H1 (cell line): ENCODE measurements at regions not wholly inside any gene's neighbourhood (a gene's known extent, or its start where the extent isn't known, plus 50 kb on each side); places are given as distances from the start of the nearest gene placed in this dataset.

ENCODE experiments used
- CTCF ChIA-PET: fragments of 300-600 bp; sonication (Branson Sonifier 250); formaldehyde crosslinking; loops from one replicate; lab custom pipeline; 2021; ENCODE audit not compliant: partially characterized antibody; lab: Charles Lee
- POLR2A ChIA-PET: fragments of 300-600 bp; sonication (Branson Sonifier 250); formaldehyde crosslinking; loops from one replicate; lab custom pipeline; 2021; ENCODE audit warnings: inconsistent platforms; ENCODE audit not compliant: partially characterized antibody; lab: Charles Lee
- DNase-seq, 2 experiments: peaks; one replicate each; pipeline versions ENCODE4 v3.0.0 to v3.0.0-alpha.2; 2010 to 2022; ENCODE audit warnings: low spot score in 2 of 2, low read depth in 1 of 2, mixed read lengths in 1 of 2
- FAIRE-seq: peaks from 2 replicates; lab custom pipeline; 2011; peaks lifted over from hg19 to GRCh38; lab: Jason Lieb, UNC
- H2AFZ ChIP-seq: 2 replicates; pipeline ENCODE4 v1.8.1; 2012; ENCODE audit warnings: low read length, inconsistent platforms
- H2AK5ac ChIP-seq: 2 replicates; pipeline ENCODE4 v1.6.1; 2013; ENCODE audit warnings: low read depth, low read length
- H2BK120ac ChIP-seq: replicated peaks from 2 replicates; pipeline ENCODE3; 2013; ENCODE audit warnings: low read depth, low read length, inconsistent platforms
- H2BK12ac ChIP-seq: 2 replicates; pipeline ENCODE4 v1.6.1; 2013; ENCODE audit warnings: low read depth, low read length
- H2BK15ac ChIP-seq: 2 replicates; pipeline ENCODE4 v1.6.1; 2013; ENCODE audit warnings: low read length
- H2BK20ac ChIP-seq: 2 replicates; pipeline ENCODE4 v1.6.1; 2013; ENCODE audit warnings: low read length
- H2BK5ac ChIP-seq: 2 replicates; pipeline ENCODE4 v1.6.1; 2013; ENCODE audit warnings: low read depth, low read length
- H3K14ac ChIP-seq: 2 replicates; pipeline ENCODE4 v1.6.1; 2013; ENCODE audit warnings: inconsistent platforms; ENCODE audit not compliant: insufficient read length
- H3K18ac ChIP-seq: 2 replicates; pipeline ENCODE4 v1.6.1; 2013; ENCODE audit warnings: low read length; ENCODE audit errors: extremely low read depth
- H3K23ac ChIP-seq: 2 replicates; pipeline ENCODE4 v1.6.1; 2013; ENCODE audit warnings: inconsistent platforms; ENCODE audit not compliant: insufficient read length
- H3K23me2 ChIP-seq: 2 replicates; pipeline ENCODE4 v1.6.1; 2013; ENCODE audit warnings: low read depth, low read length
- H3K27ac ChIP-seq: 2 replicates; pipeline ENCODE4 v1.6.1; 2011; ENCODE audit warnings: low read depth, low read length, inconsistent platforms
- H3K27me3 ChIP-seq, 4 experiments: replicated peaks in 1 of 4; 1 replicate in 1 of 4; 2 replicates in 3 of 4; pipeline versions ENCODE4 v1.6.1 to v1.8.1; 2011 to 2013; ENCODE audit warnings: low read length in 3 of 4, mild to moderate bottlenecking in 3 of 4, inconsistent platforms in 2 of 4, mixed read lengths in 2 of 4, moderate library complexity in 1 of 4; ENCODE audit not compliant: control insufficient read depth in 3 of 4, insufficient read depth in 3 of 4; ENCODE audit errors: extremely low read depth in 1 of 4
- H3K36me3 ChIP-seq, 4 experiments: 2 replicates each; pipeline versions ENCODE4 v1.6.1 to v1.8.1; 2011 to 2013; ENCODE audit warnings: mild to moderate bottlenecking in 4 of 4, low read length in 3 of 4, moderate library complexity in 2 of 4, control low read depth in 1 of 4, inconsistent platforms in 1 of 4; ENCODE audit not compliant: insufficient read depth in 4 of 4, control insufficient read depth in 2 of 4
- H3K4ac ChIP-seq: replicated peaks from 2 replicates; pipeline ENCODE3; 2013; ENCODE audit warnings: low read length, low read depth, mixed read lengths, inconsistent platforms; ENCODE audit not compliant: insufficient read length
- H3K4me1 ChIP-seq, 4 experiments: replicated peaks in 1 of 4; 1 replicate in 1 of 4; 2 replicates in 3 of 4; pipeline versions ENCODE4 v1.6.1 to v1.8.1; 2011 to 2013; ENCODE audit warnings: low read length in 3 of 4, inconsistent platforms in 2 of 4, mixed read lengths in 1 of 4; ENCODE audit not compliant: insufficient read depth in 4 of 4, control insufficient read depth in 3 of 4
- H3K4me2 ChIP-seq, 2 experiments: 2 replicates each; pipeline versions ENCODE4 v1.6.1 to v1.8.1; 2011 to 2013; ENCODE audit warnings: low read depth in 2 of 2, low read length in 2 of 2, control low read depth in 1 of 2, inconsistent platforms in 1 of 2, mild to moderate bottlenecking in 1 of 2; ENCODE audit not compliant: insufficient read depth in 1 of 2
- H3K4me3 ChIP-seq, 4 experiments: fragments of 200-600, 300-600 bp in 1 of 4; sonication (generic), shearing (Covaris generic), sonication (Bioruptor Twin) in 1 of 4; 2 replicates each; pipeline versions ENCODE4 v1.5.1 to v1.8.1; 2011 to 2016; ENCODE audit warnings: low read length in 4 of 4, low read depth in 3 of 4, control low read depth in 2 of 4, inconsistent platforms in 2 of 4, mild to moderate bottlenecking in 2 of 4, mixed read lengths in 1 of 4, moderate library complexity in 1 of 4; ENCODE audit not compliant: insufficient read depth in 2 of 4; ENCODE audit errors: extremely low read depth in 1 of 4
- H3K56ac ChIP-seq: replicated peaks from 2 replicates; pipeline ENCODE3; 2013; ENCODE audit warnings: low read depth, mild to moderate bottlenecking, mixed read lengths, low read length, inconsistent platforms; ENCODE audit not compliant: insufficient read length
- H3K79me1 ChIP-seq: 2 replicates; pipeline ENCODE4 v1.6.1; 2013; ENCODE audit warnings: low read depth, low read length, control low read depth
- H3K79me2 ChIP-seq, 2 experiments: 2 replicates each; pipeline versions ENCODE4 v1.6.1 to v1.8.1; 2012 to 2013; ENCODE audit warnings: low read length in 2 of 2, mild to moderate bottlenecking in 2 of 2, inconsistent platforms in 1 of 2; ENCODE audit not compliant: insufficient read depth in 2 of 2, control insufficient read depth in 1 of 2
- H3K9ac ChIP-seq, 4 experiments: replicated peaks in 1 of 4; 1 replicate in 1 of 4; 2 replicates in 3 of 4; pipeline versions ENCODE4 v1.6.1 to v1.8.1; 2011 to 2013; ENCODE audit warnings: low read depth in 3 of 4, low read length in 3 of 4, control low read depth in 2 of 4, mild to moderate bottlenecking in 2 of 4, moderate library complexity in 2 of 4, inconsistent platforms in 1 of 4; ENCODE audit errors: extremely low read depth in 1 of 4
- H3K9me3 ChIP-seq, 2 experiments: 2 replicates each; pipeline versions ENCODE4 v1.6.1 to v1.8.1; 2012 to 2013; ENCODE audit warnings: mild to moderate bottlenecking in 2 of 2, moderate library complexity in 2 of 2, control low read depth in 1 of 2, inconsistent platforms in 1 of 2, low read depth in 1 of 2, low read length in 1 of 2, mixed read lengths in 1 of 2; ENCODE audit not compliant: insufficient read depth in 2 of 2
- H4K20me1 ChIP-seq, 2 experiments: replicated peaks in 1 of 2; 2 replicates each; pipeline versions ENCODE3 to v1.8.1; 2011 to 2013; ENCODE audit warnings: inconsistent platforms in 2 of 2, low read length in 2 of 2, mild to moderate bottlenecking in 1 of 2; ENCODE audit not compliant: insufficient read depth in 2 of 2, control insufficient read depth in 1 of 2
- H4K5ac ChIP-seq: 2 replicates; pipeline ENCODE4 v1.6.1; 2013; ENCODE audit warnings: low read length, low read depth, mixed read lengths, inconsistent platforms; ENCODE audit not compliant: insufficient read length
- H4K8ac ChIP-seq: 2 replicates; pipeline ENCODE4 v1.8.0; 2013; ENCODE audit warnings: mild to moderate bottlenecking, moderate library complexity, low read length, inconsistent platforms; ENCODE audit not compliant: insufficient read depth; ENCODE audit errors: extremely low read depth
- H4K91ac ChIP-seq: replicated peaks from 2 replicates; pipeline ENCODE3; 2013; ENCODE audit warnings: low read length, mixed read lengths, inconsistent platforms; ENCODE audit not compliant: insufficient read length
- BCL11A ChIP-seq, 2 experiments: IDR thresholded peaks; one replicate each; pipeline ENCODE4 v1.6.1; 2011; ENCODE audit warnings: low read depth in 2 of 2, low read length in 2 of 2, mild to moderate bottlenecking in 2 of 2
- RFX5 ChIP-seq: IDR thresholded peaks from 2 replicates; pipeline ENCODE4 v1.6.1; 2011; ENCODE audit warnings: low read depth, low read length, improper control_type of control experiment, borderline replicate concordance
- RNF2 ChIP-seq: fragments of 200-900, 300-1000 bp; sonication (generic); IDR thresholded peaks from 2 replicates; pipeline ENCODE4 v1.7.1; 2016; ENCODE audit warnings: borderline replicate concordance, low read depth, mild to moderate bottlenecking, antibody characterized with exemption, low read length; ENCODE audit not compliant: poor library complexity, severe bottlenecking; ENCODE audit errors: missing control alignments
- WGBS, 2 experiments: shearing (Covaris generic) in 1 of 2; methylation state at CpG; one replicate each; pipeline versions ENCODE4 v1.1.6 to v1.1.7; 2013 to 2015; ENCODE audit warnings: low lambda C conversion rate in 2 of 2, mixed read lengths in 2 of 2, inconsistent platforms in 1 of 2, low coverage in 1 of 2, missing lambda C conversion rate in 1 of 2; ENCODE audit not compliant: insufficient replicate concordance in 2 of 2, insufficient coverage in 1 of 2, insufficient read length in 1 of 2; ENCODE audit errors: extremely low coverage in 1 of 2, missing lambda C conversion rate in 1 of 2; 5-methylcytosine and 5-hydroxymethylcytosine counted together

DNA sequence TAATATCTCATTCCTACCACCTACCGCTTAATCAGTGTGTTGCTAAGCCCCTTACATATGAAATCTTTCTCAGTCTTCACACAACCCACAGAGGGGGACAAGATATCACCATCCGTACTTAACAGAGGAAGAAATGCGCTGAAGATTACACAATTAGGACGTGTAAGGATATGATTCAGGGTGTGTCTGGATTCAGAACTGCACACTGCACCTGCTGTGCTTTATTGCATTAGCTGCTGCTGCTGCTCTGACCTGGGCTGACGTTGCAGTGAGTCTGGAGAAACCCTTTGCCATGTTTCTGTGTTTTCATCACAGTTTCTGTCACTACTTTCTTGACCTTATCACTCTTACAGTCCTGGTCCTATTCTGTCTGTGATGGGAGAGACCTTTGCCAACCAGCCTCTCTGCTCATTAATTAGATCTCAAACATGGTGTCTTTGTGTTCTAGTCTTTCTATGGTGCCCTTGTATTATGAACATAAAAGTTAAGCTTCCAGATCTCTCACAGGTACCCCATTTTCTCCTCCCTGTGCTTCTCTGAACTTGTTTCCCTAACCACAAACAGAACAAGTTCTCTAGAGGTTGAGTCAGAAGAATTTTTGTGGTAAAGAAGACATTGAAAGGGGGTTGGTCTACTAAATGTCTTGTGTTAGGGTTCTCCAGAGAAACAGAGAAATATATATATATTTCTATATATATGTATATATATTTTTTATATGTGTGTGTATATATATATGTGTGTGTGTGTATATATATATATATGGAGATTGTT lies 92.9 kb upstream of the CYP1B1 start:
- CTCF ChIA-PET: no interaction called here
- no peak for FAIRE-seq

More for the DNA sequence above, 92.9 kb upstream of the CYP1B1 start:
- Histone ChIP-seq H3K4me1 (peaks cover 0 to 4% (median under 1%) of the 10 kb centered on the region in 4 experiments; a peak in 1 of 7 replicates), H4K8ac (no peak overlapping the region), H3K14ac (no peak overlapping the region), H4K5ac (no peak overlapping the region), H4K91ac (no peak overlapping the region), H3K27me3 (peaks cover 0 to 1% (median 0%) of the 10 kb centered on the region in 4 experiments; a peak in 1 of 7 replicates), H2BK12ac (no peak overlapping the region), H2BK15ac (no peak overlapping the region), H3K27ac (no peak overlapping the region), H3K56ac (no peak overlapping the region), H3K4ac (no peak overlapping the region), H3K9ac (no peak overlapping the region), H3K23me2 (no peaks in the 10 kb centered on the region), H4K20me1 (no peaks in the 10 kb centered on the region), H3K4me2 (no peak overlapping the region), H2AK5ac (no peak overlapping the region), H3K79me2 (no peaks in the 10 kb centered on the region), H2BK120ac (no peak overlapping the region), H2BK5ac (no peak overlapping the region), H2BK20ac (no peak overlapping the region), H3K18ac (no peak overlapping the region), H3K36me3 (no peaks in the 10 kb centered on the region), H3K9me3 (no peaks in the 10 kb centered on the region), H2AFZ (no peak overlapping the region), H3K23ac (no peak overlapping the region), H3K79me1 (no peaks in the 10 kb centered on the region), H3K4me3 (no peak overlapping the region)
- POLR2A ChIA-PET: no interaction called here
- TF ChIP-seq BCL11A (IDR thresholded peaks at IDR 0.05; ENCODE audit: low read depth in 2 of 2, low read length in 2 of 2): no peak
- no peak for TF ChIP-seq RFX5
- no peak for TF ChIP-seq RNF2
- DNase-seq: no peak
- 87% methylated on average over 5 of the region's 5 CpGs; no CpG with 5 or more reads in 1 of the 2 experiments for WGBS, 2 experiments
